ENCODE measurements at regions not wholly inside any gene's neighbourhood (a gene's known extent, or its start where the extent isn't known, plus 50 kb on each side); places are given as distances from the start of the nearest gene placed in this dataset.

DNA sequence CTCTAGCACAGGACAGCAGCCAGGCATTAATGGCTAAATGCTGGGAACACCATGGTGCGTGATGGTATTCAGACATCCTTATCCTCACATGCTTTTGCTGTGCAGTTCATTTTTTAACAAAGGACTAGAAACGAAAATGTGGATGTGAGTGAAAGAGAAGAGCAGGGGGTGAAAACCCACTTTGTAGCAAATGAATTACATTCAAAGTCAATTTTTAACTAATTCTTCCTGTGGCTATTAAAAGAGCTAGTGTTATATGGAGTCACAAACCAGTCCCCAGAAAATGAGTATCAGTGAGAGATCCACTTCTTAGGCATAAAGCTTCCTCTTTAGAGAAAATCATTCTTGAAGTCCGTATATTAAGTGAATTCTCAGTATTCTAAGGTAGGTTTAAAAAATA lies 592.0 kb upstream of the LMO3 start:
- TF ChIP-seq, protein P1, sequence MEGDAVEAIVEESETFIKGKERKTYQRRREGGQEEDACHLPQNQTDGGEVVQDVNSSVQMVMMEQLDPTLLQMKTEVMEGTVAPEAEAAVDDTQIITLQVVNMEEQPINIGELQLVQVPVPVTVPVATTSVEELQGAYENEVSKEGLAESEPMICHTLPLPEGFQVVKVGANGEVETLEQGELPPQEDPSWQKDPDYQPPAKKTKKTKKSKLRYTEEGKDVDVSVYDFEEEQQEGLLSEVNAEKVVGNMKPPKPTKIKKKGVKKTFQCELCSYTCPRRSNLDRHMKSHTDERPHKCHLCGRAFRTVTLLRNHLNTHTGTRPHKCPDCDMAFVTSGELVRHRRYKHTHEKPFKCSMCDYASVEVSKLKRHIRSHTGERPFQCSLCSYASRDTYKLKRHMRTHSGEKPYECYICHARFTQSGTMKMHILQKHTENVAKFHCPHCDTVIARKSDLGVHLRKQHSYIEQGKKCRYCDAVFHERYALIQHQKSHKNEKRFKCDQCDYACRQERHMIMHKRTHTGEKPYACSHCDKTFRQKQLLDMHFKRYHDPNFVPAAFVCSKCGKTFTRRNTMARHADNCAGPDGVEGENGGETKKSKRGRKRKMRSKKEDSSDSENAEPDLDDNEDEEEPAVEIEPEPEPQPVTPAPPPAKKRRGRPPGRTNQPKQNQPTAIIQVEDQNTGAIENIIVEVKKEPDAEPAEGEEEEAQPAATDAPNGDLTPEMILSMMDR (IDR thresholded peaks at IDR 0.05; ENCODE audit: low read depth, low read length) = no peak
- peaks cover 16% of the 10 kb centered on the region; the same call in 1 of the 2 replicates for H3K9me3 ChIP-seq (ENCODE audit: control insufficient read depth, insufficient read depth, low read length)
- CTCF ChIA-PET = no interaction called here

DNA sequence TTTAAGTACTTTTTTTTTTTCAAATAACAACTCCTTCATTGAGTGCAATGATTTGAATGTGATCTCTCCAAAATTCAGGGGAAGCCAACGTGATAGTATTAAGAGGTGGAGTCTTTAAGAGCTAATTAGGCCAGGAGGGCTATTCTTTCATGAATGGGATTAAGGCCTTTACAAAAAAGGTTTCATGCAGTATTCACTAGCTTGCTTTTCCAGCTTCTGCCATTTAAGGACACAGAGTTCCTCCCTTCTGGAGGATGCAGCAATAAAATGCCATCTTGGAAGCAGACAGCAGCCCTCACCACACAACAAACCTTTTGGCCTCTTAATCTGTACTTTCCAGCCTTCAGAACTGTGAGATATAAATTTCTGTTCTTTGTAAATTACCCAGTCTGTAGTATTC lies 586.8 kb upstream of the LMO3 start:
- Histone ChIP-seq H3K4me3 (ENCODE audit: low read depth, low read length) (no peak overlapping the region), H3K9me3 (ENCODE audit: control insufficient read depth, insufficient read depth, low read length) (peaks cover 8% of the 10 kb centered on the region; the same call in 1 of the 2 replicates), H3K27me3 (ENCODE audit: control insufficient read depth, insufficient read depth, low read length) (no peaks in the 10 kb centered on the region), H3K27ac (ENCODE audit: low read depth, low read length) (no peak overlapping the region)
- ChIA-PET POLR2A (no interaction called here), CTCF (no interaction called here)
- TF ChIP-seq, protein P1 (IDR thresholded peaks at IDR 0.05; ENCODE audit: low read depth, low read length) = no peak
- DNase-seq (ENCODE audit: low read depth, low spot score) = no peak

More for the DNA sequence above, 592.0 kb upstream of the LMO3 start:
- H3K27me3 ChIP-seq (ENCODE audit: control insufficient read depth, insufficient read depth, low read length) = no peaks in the 10 kb centered on the region
- POLR2A ChIA-PET = no interaction called here
- DNase-seq (ENCODE audit: low read depth, low spot score) = no peak
- no peak overlapping the region for H3K27ac ChIP-seq (ENCODE audit: low read depth, low read length)
- no peak overlapping the region for H3K4me3 ChIP-seq (ENCODE audit: low read depth, low read length)

DNA sequence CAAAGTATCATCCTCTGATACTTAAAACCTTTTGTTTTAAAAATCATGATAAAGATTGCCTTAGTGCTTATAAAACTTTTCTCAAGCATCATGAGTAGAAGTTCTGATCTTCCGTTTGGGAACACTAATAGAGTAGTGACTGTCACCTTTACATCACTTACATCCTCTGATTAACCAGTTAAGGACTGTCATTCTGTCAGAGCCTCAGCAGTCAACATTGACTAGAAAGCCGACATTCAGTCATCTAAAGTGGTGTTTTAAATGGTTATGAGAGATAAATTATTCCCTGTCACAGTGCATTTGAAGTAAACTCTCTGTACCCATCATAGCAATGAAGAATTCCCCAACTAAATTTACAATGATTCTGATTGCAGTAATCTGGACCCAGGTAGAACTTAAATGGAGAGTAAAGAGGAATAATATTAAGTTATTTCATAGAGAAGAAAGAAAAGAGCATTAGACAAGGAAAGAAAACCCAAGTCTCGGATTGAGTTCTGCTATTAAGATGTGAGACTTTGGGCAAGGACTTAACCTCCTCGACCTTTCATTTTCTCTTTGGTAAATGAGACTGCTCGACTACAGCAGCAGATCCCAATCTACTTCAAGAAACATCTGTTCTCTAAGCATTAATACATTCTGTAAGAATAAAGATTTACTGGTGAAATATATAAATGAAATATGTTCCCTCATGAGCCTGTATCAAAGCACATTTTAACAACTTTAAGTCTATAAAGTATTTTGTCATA lies 563.9 kb upstream of the LMO3 start:
- TF ChIP-seq, protein P1 (IDR thresholded peaks at IDR 0.05; ENCODE audit: low read depth, low read length) = no peak
- ChIA-PET POLR2A (no interaction called here), CTCF (no interaction called here)
- no peak for DNase-seq (ENCODE audit: low read depth, low spot score)
- Histone ChIP-seq H3K27me3 (ENCODE audit: control insufficient read depth, insufficient read depth, low read length) (no peaks in the 10 kb centered on the region), H3K4me3 (ENCODE audit: low read depth, low read length) (no peak overlapping the region), H3K9me3 (ENCODE audit: control insufficient read depth, insufficient read depth, low read length) (no peaks in the 10 kb centered on the region; the same call in 1 of the 2 replicates), H3K27ac (ENCODE audit: low read depth, low read length) (no peak overlapping the region)

DNA sequence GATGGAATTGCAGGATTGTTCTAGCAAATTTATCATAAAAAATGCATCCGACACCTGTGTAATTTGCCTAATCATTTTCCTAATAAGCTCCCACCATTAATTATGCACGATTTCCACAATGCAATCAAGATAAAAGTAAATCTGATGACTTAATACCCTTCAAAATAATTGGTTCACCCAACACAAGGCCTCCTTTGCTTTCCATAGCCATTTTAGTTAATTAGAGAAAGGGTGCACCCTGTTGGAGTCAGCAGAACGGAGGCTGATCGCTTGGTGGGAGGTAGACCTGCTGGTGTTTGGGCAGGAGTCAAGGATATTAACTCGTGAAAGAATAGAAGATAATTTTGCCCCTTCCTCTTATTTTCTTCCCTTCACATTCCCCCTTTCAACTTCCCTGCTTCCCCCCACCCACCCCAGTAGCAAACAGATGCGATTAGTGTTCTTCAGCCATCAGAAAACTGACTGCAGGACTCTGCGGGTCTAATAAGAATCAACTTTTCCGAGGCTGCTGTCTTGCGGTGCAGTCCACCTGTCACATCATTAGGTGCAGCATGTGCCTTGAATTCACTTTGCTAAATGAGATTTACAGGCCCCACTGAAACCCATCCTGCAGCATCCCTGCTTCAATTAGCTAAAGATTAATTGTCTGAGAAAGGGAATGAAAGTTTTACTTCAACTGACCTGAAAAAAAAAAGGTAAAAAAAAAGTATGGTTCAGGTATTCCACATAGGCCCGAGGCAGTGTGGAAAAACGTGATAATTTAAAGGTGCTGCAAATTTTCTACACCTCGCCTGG lies 553.7 kb upstream of the LMO3 start:
- Histone ChIP-seq H3K9me3 (ENCODE audit: control insufficient read depth, insufficient read depth, low read length) (no peaks in the 10 kb centered on the region; the same call in 1 of the 2 replicates), H3K27ac (ENCODE audit: low read depth, low read length) (no peak overlapping the region), H3K27me3 (ENCODE audit: control insufficient read depth, insufficient read depth, low read length) (no peaks in the 10 kb centered on the region), H3K4me3 (ENCODE audit: low read depth, low read length) (no peak overlapping the region)
- DNase-seq (ENCODE audit: low read depth, low spot score) = no peak
- TF ChIP-seq, protein P1 (IDR thresholded peaks at IDR 0.05; ENCODE audit: low read depth, low read length) = no peak
- ChIA-PET CTCF (no interaction called here), POLR2A (no interaction called here)

DNA sequence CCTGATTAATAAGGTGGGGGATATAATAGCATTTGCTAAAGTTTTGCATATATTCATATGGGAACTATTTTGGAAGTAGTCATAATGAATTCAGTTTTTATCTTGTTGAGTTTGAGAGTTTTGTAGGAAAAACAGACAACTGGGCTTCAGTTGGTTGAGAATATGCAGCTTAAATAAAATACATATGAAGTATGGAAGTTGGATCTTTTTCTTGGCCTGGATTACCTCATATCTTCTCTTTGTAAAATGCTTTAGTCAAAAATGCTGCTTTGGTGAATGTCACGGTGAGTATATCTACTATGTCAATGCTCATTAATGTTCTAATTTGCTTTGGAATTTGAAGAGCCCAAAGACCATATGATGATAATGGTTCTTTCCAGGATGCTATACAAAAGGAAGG lies 552.2 kb upstream of the LMO3 start:
- DNase-seq (ENCODE audit: low read depth, low spot score) = no peak
- peaks cover 4% of the 10 kb centered on the region for H3K9me3 ChIP-seq (ENCODE audit: control insufficient read depth, insufficient read depth, low read length)
- ChIA-PET CTCF (no interaction called here), POLR2A (no interaction called here)
- TF ChIP-seq, protein P1 (IDR thresholded peaks at IDR 0.05; ENCODE audit: low read depth, low read length) = no peak
- no peak overlapping the region for H3K4me3 ChIP-seq (ENCODE audit: low read depth, low read length)
- no peak overlapping the region for H3K27ac ChIP-seq (ENCODE audit: low read depth, low read length)
- H3K27me3 ChIP-seq (ENCODE audit: control insufficient read depth, insufficient read depth, low read length) = no peaks in the 10 kb centered on the region
